Pancreas (tissue), 10 donors: ENCODE measurements at regions not wholly inside any gene's neighbourhood (a gene's known extent, or its start where the extent isn't known, plus 50 kb on each side); places are given as distances from the start of the nearest gene placed in this dataset.

Source experiments
- ATAC-seq, 4 donors: fragments of 200-7000 bp; cut with Tn5 transposase; one replicate each; pipeline versions ENCODE4 v1.8.0 to v1.9.1; 2020; ENCODE audit warnings: mild to moderate bottlenecking in 4 of 4, moderate library complexity in 4 of 4
- DNase-seq, 6 donors: peaks; one replicate each; pipeline ENCODE4 v3.0.0-alpha.2; 2020
- FAIRE-seq: peaks from 2 replicates; lab custom pipeline; 2012; peaks lifted over from hg19 to GRCh38; lab: Jason Lieb, UNC
- H3K27ac ChIP-seq, 4 donors: fragments of 200-600 bp; sonication (generic); 1 replicate in 3 of 4; 2 replicates in 1 of 4; pipeline versions ENCODE4 v1.5.0 to v1.8.0; 2020
- H3K27me3 ChIP-seq, 4 donors: fragments of 200-600 bp; one replicate each; pipeline ENCODE4 v1.8.0; 2021
- H3K36me3 ChIP-seq, 3 donors: fragments of 200-600 bp; sonication (generic) in 1 of 3; one replicate each; pipeline versions ENCODE4 v1.5.0 to v1.8.0; 2020 to 2021
- H3K4me1 ChIP-seq, 3 donors: fragments of 200-600 bp; one replicate each; pipeline ENCODE4 v1.8.0; 2021
- H3K4me3 ChIP-seq, 4 donors: fragments of 200-600 bp; sonication (generic) in 2 of 4; one replicate each; pipeline versions ENCODE4 v1.5.0 to v1.8.0; 2020 to 2021
- H3K9me3 ChIP-seq, 4 donors: fragments of 200-600 bp; one replicate each; pipeline ENCODE4 v1.8.0; 2021
- CTCF ChIP-seq, 4 donors: fragments of 200-600 bp; sonication (generic) in 3 of 4; IDR thresholded peaks; one replicate each; pipeline versions ENCODE4 v1.5.0 to v1.8.0; 2021; ENCODE audit warnings: antibody characterized with exemption in 4 of 4
- WGBS, 2 donors: extraction: QIAGEN DNeasy Blood & Tissue Kit; methylation state at CpG; one replicate each; pipeline ENCODE4 v1.1.7; 2013; 5-methylcytosine and 5-hydroxymethylcytosine counted together
- intact Hi-C, 3 donors: fragments of 100-400 bp; cut with DNase I; formaldehyde crosslinking; loops; one replicate each; pipeline versions ENCODE4 v1.11.1 to v1.14.2; 2022
- donor health status: healthy with polysubstance abuse.
- donor health status: DM: no; HTN: no; CAD: no; lungs with moderate emphysema.
- donor health status: DM: no; HTN: no; CAD: no.
- donor health status: control.
- donor health status: control.
- donor health status: Bipolar disorder and iron deficiency.
- donor health status: DM: yes; HTN: yes; CAD: no.
- donor health status: DM: no; HTN: no; CAD: no.
- donor health status: DM: no; HTN: no; CAD: no.
- donor health status: DM: yes; HTN: yes; CAD: no.

- no peak overlapping the region for H3K27ac ChIP-seq
- no peaks in the 10 kb centered on the region for H3K27me3 ChIP-seq
- H3K36me3 ChIP-seq = no peaks in the 10 kb centered on the region
- no peak overlapping the region for H3K4me3 ChIP-seq
- 65 to 69% methylated on average over 4 of the region's 4 CpGs for WGBS, 2 donors
- ATAC-seq = no peak
- FAIRE-seq = no peak
- H3K9me3 ChIP-seq = no peaks in the 10 kb centered on the region
- no peaks in the 10 kb centered on the region for H3K4me1 ChIP-seq
- no peak for TF ChIP-seq CTCF (IDR thresholded peaks at IDR 0.05)
- no peak for DNase-seq
- intact Hi-C loops = no loop called here
Measured at GRCh38 chr7:10918093-10918590, 55.5 kb upstream of the PHF14 start.

GRCh38 chr7:10919923-10920322, 53.7 kb upstream of the PHF14 start:
- no peaks in the 10 kb centered on the region for H3K27me3 ChIP-seq
- no peak for TF ChIP-seq CTCF (IDR thresholded peaks at IDR 0.05)
- H3K9me3 ChIP-seq = no peaks in the 10 kb centered on the region
- no peak for ATAC-seq
- intact Hi-C loops = no loop called here
- FAIRE-seq = no peak
- H3K4me1 ChIP-seq = no peaks in the 10 kb centered on the region
- H3K4me3 ChIP-seq = no peak overlapping the region
- no peak overlapping the region for H3K27ac ChIP-seq
- 78 to 85% methylated on average over 2 of the region's 2 CpGs for WGBS, 2 donors
- H3K36me3 ChIP-seq = no peaks in the 10 kb centered on the region
- no peak for DNase-seq
